Astrocyte (in vitro differentiated cells and primary cell): ENCODE measurements at regions not wholly inside any gene's neighbourhood (a gene's known extent, or its start where the extent isn't known, plus 50 kb on each side); places are given as distances from the start of the nearest gene placed in this dataset.

Source experiments
- DNase-seq: peaks from one replicate; pipeline ENCODE4 v3.0.0-alpha.2; 2010; ENCODE audit warnings: low read depth
- FAIRE-seq: peaks from 2 replicates; lab custom pipeline; 2011; peaks lifted over from hg19 to GRCh38; lab: Jason Lieb, UNC
- H2AFZ ChIP-seq: 2 replicates; pipeline ENCODE4 v1.6.0; 2012; ENCODE audit warnings: low read depth, low read length, inconsistent platforms
- H3K27ac ChIP-seq: 2 replicates; pipeline ENCODE4 v1.5.1; 2011; ENCODE audit warnings: low read depth, low read length, inconsistent platforms
- H3K27me3 ChIP-seq: 2 replicates; pipeline ENCODE4 v1.6.0; 2011; ENCODE audit warnings: low read length, inconsistent platforms; ENCODE audit not compliant: insufficient read depth
- H3K36me3 ChIP-seq: 2 replicates; pipeline ENCODE4 v1.5.1; 2011; ENCODE audit warnings: low read length, inconsistent platforms; ENCODE audit not compliant: insufficient read depth
- H3K4me1 ChIP-seq: 2 replicates; pipeline ENCODE4 v1.5.1; 2011; ENCODE audit warnings: low read length, inconsistent platforms; ENCODE audit not compliant: insufficient read depth
- H3K4me2 ChIP-seq: 2 replicates; pipeline ENCODE4 v1.6.0; 2012; ENCODE audit warnings: low read length, inconsistent platforms
- H3K4me3 ChIP-seq: 2 replicates; pipeline ENCODE4 v1.5.1; 2011; ENCODE audit warnings: low read depth, mild to moderate bottlenecking, low read length, inconsistent platforms; ENCODE audit not compliant: insufficient read depth
- H3K79me2 ChIP-seq: 2 replicates; pipeline ENCODE4 v1.6.0; 2012; ENCODE audit warnings: mild to moderate bottlenecking, low read length, inconsistent platforms; ENCODE audit not compliant: insufficient read depth
- H3K9ac ChIP-seq: 2 replicates; pipeline ENCODE4 v1.6.0; 2012; ENCODE audit warnings: mild to moderate bottlenecking, low read length, inconsistent platforms
- H3K9me3 ChIP-seq: 2 replicates; pipeline ENCODE4 v1.5.1; 2012; ENCODE audit warnings: low read depth, mild to moderate bottlenecking, low read length, inconsistent platforms; ENCODE audit not compliant: insufficient read depth
- H4K20me1 ChIP-seq: 2 replicates; pipeline ENCODE4 v1.6.0; 2012; ENCODE audit warnings: low read length, inconsistent platforms; ENCODE audit not compliant: insufficient read depth
- H3K27ac Mint-ChIP-seq: one replicate; pipeline ENCODE4 v1.8.0; 2021; ENCODE audit warnings: mild to moderate bottlenecking, mixed read lengths; ENCODE audit not compliant: unreplicated experiment
- H3K27me3 Mint-ChIP-seq: one replicate; pipeline ENCODE4 v1.8.0; 2021; ENCODE audit warnings: low read depth, mixed read lengths; ENCODE audit not compliant: unreplicated experiment
- H3K36me3 Mint-ChIP-seq: one replicate; pipeline ENCODE4 v1.8.0; 2021; ENCODE audit warnings: low read depth, mixed read lengths; ENCODE audit not compliant: unreplicated experiment
- H3K4me1 Mint-ChIP-seq: one replicate; pipeline ENCODE4 v1.8.0; 2021; ENCODE audit warnings: low read depth, mixed read lengths; ENCODE audit not compliant: unreplicated experiment
- H3K4me3 Mint-ChIP-seq: one replicate; pipeline ENCODE4 v1.8.0; 2021; ENCODE audit warnings: mild to moderate bottlenecking, moderate library complexity, mixed read lengths; ENCODE audit not compliant: unreplicated experiment
- H3K9me3 Mint-ChIP-seq: one replicate; pipeline ENCODE4 v1.8.0; 2021; ENCODE audit warnings: mild to moderate bottlenecking, mixed read lengths; ENCODE audit not compliant: unreplicated experiment
- EZH2 ChIP-seq: IDR thresholded peaks from 2 replicates; pipeline ENCODE4 v1.6.1; 2012; ENCODE audit warnings: mild to moderate bottlenecking, low read length, inconsistent platforms; ENCODE audit not compliant: insufficient read depth
- TF ChIP-seq, protein P1 (sequence below): IDR thresholded peaks from 2 replicates; pipeline ENCODE4 v1.5.1; 2011; ENCODE audit warnings: low read depth, mild to moderate bottlenecking, inconsistent platforms, low read length, moderate library complexity; ENCODE audit not compliant: insufficient read depth

DNA sequence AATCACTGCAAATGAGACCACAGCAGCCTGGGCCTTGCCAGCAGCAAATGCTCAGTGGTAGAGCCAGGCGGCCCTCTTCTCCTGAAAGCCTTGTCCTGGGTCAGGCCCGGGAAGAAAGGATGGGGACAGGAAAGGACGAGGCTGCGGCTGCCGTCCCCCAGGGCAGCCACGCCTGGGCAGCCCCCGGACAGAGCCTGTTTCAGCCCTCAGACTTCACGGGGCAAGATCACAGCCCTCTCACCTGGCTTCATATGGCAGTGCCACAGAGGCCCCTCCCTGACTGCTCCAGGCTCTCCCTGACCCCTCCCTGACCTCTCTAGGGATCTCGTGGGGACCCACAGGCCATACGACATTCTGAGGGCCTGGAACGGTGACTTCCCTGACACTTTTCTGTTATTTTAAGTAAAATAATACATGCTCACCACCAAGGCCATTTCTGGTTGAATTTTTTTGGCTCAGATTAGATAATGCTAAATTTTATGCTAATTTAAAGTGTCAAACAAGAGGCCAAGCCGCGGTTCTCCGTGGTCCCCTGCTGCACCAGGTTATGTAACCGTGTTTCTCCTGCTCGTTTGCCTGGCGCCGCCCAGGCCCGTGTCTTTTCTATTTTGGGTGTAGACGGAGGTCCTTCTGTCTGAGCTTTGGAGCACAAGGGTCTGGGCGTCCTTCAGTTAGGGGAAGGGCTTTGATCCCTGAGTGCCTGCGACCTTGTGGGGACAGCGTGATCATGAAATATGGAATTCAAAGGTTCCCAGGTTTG, 59.9 kb upstream of the BHLHE23 start:
- Mint-ChIP-seq H3K36me3 (no peaks in the 10 kb centered on the region), H3K4me1 (peaks cover under 1% of the 10 kb centered on the region), H3K27me3 (peaks cover 52% of the 10 kb centered on the region), H3K9me3 (peaks cover 3% of the 10 kb centered on the region), H3K27ac (no peak overlapping the region), H3K4me3 (no peak overlapping the region)
- Histone ChIP-seq H3K4me3 (no peak overlapping the region), H3K9me3 (peaks cover 2% of the 10 kb centered on the region), H3K9ac (no peak overlapping the region), H3K36me3 (no peaks in the 10 kb centered on the region), H4K20me1 (no peaks in the 10 kb centered on the region), H3K27me3 (no peaks in the 10 kb centered on the region), H3K4me2 (no peak overlapping the region), H3K4me1 (peaks cover 3% of the 10 kb centered on the region), H2AFZ (no peak overlapping the region), H3K27ac (no peak overlapping the region), H3K79me2 (no peaks in the 10 kb centered on the region)
- DNase-seq (no peak), FAIRE-seq (no peak)
- no peak for TF ChIP-seq EZH2
- TF ChIP-seq, protein P1, sequence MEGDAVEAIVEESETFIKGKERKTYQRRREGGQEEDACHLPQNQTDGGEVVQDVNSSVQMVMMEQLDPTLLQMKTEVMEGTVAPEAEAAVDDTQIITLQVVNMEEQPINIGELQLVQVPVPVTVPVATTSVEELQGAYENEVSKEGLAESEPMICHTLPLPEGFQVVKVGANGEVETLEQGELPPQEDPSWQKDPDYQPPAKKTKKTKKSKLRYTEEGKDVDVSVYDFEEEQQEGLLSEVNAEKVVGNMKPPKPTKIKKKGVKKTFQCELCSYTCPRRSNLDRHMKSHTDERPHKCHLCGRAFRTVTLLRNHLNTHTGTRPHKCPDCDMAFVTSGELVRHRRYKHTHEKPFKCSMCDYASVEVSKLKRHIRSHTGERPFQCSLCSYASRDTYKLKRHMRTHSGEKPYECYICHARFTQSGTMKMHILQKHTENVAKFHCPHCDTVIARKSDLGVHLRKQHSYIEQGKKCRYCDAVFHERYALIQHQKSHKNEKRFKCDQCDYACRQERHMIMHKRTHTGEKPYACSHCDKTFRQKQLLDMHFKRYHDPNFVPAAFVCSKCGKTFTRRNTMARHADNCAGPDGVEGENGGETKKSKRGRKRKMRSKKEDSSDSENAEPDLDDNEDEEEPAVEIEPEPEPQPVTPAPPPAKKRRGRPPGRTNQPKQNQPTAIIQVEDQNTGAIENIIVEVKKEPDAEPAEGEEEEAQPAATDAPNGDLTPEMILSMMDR, result no peak

DNA sequence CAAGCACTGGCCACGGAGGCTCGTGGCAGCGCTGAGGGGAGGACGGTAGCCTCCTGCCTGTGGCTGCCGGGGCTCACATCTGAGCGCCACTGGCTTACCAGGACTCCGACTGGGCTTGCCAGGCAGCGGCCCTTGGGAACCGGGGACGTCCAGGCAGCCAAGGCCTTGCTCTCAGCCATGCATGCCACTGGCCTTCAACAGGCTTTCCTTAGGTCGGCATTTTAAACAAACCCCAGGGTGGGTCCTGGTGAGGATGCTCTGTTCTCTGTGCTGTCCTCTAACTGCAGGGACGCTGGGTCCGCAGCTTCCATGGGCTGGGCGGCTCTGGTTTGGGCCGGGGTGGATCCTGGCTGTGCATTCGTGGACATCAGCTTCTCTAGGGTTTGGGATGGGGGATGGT, 59.1 kb upstream of the BHLHE23 start:
- Histone ChIP-seq H3K9ac (no peak overlapping the region), H2AFZ (no peak overlapping the region), H3K4me2 (no peak overlapping the region), H3K79me2 (no peaks in the 10 kb centered on the region), H3K27me3 (no peaks in the 10 kb centered on the region), H4K20me1 (no peaks in the 10 kb centered on the region), H3K4me1 (no peaks in the 10 kb centered on the region), H3K9me3 (peaks cover 7% of the 10 kb centered on the region), H3K27ac (no peak overlapping the region), H3K4me3 (no peak overlapping the region), H3K36me3 (no peaks in the 10 kb centered on the region)
- peaks cover 52% of the 10 kb centered on the region for H3K27me3 Mint-ChIP-seq
- FAIRE-seq (no peak), DNase-seq (no peak)
- H3K36me3 Mint-ChIP-seq, result no peaks in the 10 kb centered on the region
- TF ChIP-seq, protein P1, result no peak
- no peak for TF ChIP-seq EZH2
- no peaks in the 10 kb centered on the region for H3K4me1 Mint-ChIP-seq
- H3K4me3 Mint-ChIP-seq, result no peak overlapping the region
- peaks cover 4% of the 10 kb centered on the region for H3K9me3 Mint-ChIP-seq
- H3K27ac Mint-ChIP-seq, result no peak overlapping the region
